GDM1 (cell line): ENCODE measurements at regions not wholly inside any gene's neighbourhood (a gene's known extent, or its start where the extent isn't known, plus 50 kb on each side); places are given as distances from the start of the nearest gene placed in this dataset.
"Not testable (repeated sequence)": the region's sequence is repeated elsewhere in the genome, so short reads cannot be mapped to it uniquely, and the experiment has no call there.

Experiments
- DNase-seq: peaks from one replicate; lab custom pipeline; 2025; lab: John Stamatoyannopoulos, UW

DNA sequence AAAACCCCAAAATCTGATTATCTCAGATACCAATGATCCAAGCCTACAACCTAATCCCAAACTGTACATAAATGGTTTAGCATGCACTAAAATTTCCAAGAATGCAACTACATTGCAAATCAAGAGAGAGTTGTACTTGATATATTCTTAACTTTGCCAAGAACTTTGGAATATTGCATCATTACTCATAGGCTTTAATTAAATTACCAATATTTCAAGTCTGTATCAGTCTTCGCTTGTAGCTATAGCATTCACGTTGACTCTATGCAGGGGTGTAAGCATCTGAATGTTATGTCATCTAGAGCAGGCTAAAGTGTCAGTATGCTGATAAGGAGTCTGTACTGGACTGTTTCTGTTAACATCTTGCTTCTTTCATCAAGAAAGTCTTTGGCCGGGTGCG, 56.3 kb downstream of the FOXI3 start:
- no peak for DNase-seq

DNA sequence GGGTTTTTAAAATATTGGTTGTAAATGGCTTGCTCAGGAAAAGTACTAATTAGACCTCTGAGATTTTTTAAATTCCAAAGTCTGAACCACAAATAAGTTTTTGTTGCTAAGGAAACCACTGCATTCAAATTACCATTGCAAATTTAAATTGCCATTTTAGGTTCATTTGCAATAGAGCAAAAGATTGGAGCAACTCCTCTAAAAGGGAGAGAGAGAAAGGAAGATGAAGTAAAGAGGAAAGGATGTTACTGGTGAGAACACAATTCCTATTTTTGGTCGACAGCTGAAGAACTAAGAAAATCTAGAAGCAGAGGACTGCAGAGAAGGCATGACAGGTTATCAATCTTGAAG, 74.9 kb downstream of the FOXI3 start:
- DNase-seq: no peak

DNA sequence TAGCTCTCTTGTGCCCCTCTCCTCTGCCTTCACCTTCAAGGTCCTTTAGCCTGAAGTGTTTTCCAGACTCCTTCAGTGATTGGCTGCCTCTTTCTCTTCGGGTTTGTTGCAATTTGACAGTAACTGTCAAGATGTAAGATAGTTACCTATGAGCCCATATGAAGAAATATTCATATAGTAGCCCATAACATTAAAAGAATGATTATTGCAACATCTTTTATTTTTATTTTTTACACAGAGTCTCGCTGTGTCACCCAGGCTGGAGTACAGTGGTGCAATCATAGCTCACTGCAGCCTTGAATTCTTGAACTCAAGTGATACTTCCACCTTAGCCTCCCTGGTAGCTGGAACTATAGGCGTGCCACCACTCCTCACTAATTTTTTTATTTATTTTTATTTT, 80.5 kb downstream of the FOXI3 start:
- no peak for DNase-seq

DNA sequence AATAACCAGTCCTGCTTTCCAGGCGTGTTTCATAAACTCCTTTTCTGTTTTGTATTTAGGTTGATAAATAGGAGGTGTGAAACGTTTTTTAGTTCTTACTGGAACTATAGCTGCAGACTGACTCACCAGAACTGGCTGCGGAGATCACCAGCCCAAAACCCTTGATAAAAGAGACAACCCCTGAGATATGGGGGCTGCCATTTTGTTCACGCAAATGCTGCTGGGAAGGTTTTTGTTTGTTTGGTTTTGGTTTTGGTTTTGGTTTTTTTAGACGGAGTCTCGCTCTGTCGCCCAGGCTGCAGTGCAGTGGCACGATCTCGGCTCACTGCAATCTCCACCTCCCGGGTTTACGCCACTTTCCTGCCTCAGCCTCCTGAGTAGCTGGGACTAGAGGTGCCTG, 87.1 kb downstream of the FOXI3 start:
- DNase-seq: not testable (repeated sequence)

DNA sequence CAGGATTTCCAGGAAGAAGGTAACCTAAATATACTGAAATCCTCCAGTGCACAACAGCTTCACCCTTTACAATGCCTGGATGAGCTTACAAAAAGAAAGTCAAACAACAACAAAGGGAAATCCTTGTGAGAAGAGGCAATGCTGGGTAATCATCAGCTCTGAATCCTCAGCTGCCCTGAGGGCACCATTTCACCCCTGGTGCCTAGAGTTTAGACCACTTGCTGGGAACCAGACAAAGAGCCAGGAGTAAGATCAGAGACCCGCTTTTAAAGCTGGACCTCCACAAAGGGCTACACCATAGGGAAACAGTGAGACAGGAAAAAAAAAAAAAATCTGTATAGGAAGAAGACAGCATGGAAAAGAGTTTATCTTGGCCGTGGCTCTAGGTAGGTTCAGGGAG, 97.0 kb downstream of the FOXI3 start:
- DNase-seq: no peak

DNA sequence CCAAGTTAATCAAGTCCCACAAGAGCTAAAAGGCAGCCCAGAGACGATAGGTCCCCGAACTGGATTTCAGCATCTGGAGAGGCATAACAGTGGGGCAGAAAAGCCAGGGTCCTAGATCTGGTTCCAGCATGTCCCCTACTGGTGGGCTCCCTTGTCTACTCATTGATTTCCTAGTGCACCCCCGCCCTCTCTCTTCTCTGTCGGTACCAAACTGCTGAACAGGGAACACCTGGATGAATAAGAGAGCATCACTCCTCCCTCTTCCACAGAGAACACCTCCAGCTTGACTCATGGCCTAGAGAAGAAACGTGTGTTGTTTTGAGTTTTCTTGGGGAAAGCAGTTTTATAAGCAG, 101.3 kb downstream of the FOXI3 start:
- no peak for DNase-seq

DNA sequence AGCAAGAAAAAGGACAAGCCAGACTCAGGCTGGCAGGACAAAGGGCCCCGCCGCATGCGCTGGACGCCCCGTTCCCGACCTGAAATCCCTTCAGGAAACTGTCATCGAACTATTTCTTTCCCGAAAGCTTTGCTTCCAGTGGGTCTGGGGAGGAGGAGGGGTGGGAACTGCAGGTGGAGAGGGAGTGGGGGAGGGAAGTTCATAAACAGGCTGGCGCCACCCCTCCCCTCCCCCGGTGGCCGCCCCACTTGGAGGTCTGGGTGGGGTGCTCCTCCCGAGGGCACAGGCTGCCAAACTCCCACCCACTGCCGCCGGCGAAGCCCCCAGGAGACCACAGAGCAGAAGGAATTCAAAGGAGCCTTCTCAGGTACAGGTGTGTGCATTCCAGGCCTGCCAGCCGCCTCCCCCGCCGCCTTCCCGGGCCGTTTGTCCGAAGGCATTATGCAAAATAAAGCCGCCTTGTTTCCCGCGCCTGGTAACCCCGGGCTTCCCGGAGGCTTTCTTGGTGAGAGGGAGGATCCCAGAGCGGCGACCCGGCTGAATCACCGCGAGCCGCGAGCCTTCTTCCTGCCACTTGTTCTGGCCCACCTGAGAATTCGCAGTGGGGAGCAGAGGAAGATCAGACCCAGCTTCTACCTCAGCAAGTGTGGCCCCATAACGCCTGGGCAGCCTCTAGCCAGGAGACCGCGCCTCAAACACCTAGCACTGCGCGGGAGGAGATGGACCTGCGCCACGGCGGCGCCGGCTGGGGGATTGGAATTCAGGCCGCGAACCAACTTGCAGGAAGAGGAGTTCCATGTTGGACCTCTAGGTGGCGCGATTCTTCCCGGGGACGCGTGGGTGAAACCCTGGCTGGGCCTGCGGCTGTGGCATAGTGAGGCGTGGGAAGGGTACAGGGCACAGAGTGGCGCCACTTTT, 101.9 kb downstream of the FOXI3 start:
- no peak for DNase-seq

DNA sequence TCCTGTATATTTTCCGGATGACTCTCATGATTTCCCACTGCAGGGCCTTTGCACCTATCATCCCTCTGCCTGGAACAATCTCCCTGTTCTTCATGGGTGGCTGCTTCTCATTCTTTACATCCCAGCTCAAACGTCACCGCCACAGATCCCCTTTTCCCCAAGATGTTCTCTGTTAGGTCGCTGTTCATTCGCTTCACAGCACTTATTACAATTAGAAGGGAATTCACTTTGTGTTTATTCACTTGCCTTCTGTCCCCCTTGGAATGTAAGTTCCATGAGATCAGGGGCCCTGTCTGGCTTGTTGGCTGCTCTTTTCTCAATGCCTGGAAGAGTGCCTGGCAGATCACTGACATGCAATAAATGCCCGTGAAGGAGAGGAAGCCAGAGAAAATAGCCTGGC, 106.7 kb downstream of the FOXI3 start:
- DNase-seq: no peak

DNA sequence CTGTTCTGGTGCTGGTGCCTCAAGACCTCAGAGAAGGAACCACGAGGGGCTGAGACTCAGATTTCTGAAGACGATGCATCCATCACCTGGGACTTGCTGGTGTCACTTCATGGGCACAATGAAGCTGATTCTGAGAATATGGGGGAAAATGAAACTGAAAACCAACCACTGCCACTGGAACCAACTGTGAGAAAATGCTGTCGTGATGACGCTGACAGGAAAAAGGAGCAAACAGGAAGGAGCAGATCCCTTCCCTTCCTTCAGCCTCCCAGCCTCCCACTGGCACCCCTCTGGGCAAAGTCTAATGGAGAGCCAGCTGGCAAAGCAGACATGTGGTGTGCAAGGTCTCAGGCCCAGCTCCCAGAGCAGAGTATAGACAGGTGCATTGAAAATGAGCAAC, 109.7 kb downstream of the FOXI3 start:
- DNase-seq: no peak

DNA sequence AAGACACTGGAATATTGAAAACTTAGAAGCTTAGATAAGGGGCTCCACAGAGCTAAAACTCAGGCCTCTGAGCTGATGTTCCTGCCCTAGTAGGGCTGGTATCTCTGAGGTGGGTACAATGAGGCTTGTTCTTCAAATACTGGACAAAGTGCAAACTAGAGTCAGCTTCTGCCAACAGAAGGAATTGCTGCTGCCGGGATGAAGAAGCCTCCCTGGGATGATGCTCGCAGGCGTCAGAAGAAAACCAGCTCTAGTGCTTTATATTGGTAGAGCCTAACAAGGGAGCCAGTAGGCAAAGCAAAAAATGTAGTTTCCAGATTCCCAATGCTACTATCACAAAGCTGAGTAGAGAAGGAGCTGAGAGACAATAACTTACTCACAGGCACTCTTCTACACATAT, 118.1 kb downstream of the FOXI3 start:
- no peak for DNase-seq

DNA sequence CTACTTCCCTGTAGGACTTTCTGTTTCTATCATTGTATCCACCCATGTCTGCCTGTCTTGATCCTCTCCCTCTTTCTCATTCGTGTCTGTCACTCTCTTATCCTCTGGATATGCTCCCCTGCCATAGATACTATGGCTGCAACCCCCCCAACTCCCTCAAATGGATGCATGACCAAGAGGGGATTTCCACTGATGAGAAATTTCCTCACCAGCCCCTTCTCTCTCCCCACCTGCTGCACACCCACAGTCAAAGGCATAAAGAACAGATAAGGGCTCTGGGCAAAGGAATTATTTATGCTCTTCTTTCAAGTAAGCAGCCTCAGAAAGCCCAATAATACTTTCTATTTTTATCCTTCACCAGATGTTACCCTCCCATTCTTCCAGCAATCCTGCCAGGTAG, 121.3 kb downstream of the FOXI3 start:
- no peak for DNase-seq

DNA sequence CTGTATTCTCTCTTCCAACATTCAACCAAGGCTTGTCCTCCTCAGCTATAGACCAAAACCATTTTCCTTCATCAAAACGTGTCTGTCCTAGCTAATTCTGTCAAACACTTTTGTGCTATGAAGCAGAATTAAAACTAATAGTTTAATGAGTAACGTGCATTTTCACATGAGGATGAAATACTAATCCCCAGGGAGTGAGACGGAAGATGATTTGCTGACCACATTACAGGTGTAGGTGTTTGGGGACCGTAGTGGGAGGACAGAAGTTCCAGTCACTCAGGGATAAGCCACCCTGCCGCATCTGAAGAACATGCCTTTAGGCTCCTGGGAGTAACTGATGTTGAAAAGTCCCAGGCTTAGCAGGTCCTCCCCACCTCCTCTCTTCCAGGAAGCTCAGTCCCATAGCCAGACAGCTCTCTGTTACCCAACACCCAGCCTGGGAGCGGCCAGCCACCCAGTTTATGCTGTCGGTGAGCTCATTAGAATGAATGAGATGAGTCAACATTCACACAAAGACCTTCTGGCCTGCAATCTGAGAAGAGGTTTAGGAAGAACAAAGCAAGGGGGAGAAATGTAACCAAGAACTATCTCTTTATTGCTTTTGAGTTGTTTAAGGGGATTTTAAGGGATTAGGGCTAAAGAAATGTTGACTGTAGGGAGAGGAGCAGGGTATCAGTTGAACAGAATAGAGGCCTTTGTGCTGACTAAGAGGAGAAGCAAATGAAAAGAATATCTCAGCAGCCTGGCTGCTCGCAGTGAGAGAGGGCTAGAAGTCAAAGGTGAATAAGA, 122.5 kb downstream of the FOXI3 start:
- DNase-seq: no peak

DNA sequence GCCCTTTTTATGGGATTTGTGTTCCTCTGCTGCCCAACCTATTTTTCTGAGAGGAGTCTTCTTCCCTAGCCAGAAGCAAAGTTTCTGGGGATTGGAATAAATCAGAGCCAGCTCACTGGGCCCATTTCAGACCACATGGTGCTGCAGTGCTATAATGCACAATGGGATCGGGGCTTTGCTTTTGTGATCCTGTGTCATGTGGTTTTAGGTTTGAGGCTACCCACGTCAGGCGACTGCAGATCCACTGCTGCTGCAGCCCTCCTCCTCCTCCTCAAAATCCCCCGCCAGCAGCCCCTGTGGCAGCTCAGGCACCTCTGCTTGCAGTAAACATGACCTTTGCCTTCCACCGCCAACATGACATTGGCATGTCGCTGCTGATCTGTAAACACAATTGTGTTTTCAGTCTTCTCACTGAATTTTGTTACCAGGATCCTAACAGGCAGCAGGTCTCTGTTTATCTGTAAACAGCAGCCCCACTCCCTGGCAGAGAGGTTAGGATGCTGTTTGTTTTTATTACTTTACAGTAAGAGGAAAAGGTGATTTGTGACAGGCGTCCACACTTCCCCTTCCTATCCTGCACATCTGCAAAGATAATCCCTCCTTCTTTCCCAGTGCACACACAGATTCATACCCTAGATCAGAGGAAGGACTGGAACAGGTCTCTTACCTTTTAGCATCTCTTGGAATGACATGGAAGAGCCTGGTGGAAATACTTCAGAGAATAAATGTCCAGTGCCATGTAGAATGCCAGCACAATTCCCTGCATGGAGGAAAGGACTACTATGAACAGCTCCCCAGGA, 130.8 kb downstream of the FOXI3 start:
- DNase-seq: no peak

DNA sequence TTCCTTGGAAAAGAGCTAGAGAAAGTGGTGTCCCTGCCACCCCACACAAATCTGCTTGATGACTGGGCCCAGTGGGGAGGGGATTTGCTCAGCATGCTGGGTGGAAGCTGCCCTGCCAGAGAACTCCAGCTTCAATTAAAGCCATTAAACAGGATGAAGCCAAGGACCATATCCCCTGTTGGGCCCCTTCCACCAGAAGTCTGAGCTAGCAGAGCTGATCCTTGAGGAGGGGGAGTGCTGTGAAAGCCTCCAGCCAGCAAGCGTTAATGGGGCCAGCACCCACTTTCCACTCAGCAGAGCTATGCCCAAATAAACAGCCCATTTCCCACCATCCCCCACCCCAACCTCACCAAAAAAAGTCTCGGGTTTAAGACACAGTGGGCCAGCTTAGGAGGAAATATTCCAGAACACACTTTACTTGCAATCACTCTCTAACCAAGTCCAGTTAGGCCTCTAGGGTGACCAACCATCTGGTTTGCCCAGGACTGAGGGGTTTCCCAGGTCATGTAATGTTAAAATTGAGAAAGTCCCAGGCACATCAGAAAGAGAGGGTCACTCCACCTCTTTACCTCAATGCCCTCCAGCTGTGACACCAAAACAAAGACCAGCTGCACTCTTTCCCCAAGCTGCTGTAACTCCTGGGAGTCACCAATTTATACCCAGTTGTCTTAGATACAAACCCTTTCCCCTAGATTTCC, 132.3 kb downstream of the FOXI3 start:
- DNase-seq: no peak

DNA sequence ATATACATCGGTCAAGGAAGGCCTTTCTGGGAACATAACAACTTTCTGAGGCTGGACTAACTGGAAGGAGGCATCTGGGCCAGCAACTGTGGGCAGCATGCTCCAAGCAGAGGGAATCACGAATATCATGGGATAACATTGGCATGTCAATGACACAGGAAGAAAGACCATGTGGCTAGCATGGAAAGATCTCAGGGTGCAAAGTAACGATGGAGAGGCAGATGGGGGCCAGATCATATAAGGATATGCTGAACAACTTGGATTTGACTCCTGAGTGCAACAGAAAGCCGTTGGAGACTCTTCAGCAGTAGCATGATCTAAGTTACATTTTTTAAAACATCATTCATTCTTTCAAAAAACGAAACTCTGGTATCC, 133.6 kb downstream of the FOXI3 start:
- DNase-seq: no peak

DNA sequence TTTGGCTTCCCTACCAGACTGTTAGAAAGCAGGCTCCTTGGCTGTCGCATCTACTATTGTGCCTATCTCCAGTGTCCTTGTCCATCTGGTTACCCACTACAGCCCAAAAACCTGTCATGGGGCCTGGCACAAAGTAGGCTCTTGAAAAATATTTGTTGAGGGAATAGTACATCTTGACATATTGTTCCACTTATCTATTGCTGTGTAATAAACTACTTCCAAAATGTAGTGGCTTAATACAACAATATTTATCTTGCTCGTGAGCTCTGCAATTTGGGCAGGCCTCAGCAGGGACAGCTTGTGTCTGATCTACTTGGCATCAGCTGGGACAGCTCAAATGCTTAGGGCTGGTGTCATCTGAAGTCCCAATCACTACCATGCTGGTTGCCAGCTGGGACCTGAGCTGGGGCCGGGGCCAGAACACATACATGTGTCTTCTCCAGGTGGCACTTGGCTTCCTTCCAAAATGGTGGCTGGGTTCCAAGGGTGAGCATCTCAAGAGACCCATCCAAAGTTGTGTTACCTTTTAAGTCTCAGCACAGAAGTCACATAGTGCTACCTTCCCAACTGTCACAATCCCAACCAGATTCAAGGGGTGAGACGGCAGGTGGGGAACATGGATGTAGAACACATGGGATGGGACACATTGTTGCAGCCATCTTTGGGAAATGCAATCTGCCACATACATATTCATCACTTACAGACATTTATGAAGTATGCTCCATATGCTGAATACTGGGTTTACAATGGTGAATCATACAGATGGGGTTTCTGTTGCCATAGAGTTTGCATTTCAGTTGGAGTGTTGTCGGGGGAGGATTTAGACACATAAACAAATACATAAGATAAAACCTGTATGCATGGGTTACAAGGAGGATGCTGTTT, 134.2 kb downstream of the FOXI3 start:
- no peak for DNase-seq

DNA sequence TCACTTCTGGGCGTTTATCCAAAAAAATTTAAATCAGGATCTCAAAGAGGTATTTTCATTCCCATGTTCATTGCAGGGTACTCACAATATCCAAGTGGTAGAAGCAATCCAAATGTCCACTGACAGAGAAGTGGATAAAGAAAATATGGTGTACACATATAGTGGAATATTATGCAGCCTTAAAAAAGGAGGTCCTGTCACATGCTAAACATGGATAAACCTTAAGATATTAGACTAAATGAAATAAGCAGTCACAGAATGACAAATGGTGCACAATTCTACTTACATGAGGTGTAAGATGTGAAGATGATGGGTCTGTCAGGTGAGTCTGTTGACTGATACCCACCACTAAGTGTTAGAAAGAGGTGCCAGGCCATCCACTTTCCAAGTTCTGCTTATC, 140.6 kb downstream of the THNSL2 start:
- DNase-seq: no peak

DNA sequence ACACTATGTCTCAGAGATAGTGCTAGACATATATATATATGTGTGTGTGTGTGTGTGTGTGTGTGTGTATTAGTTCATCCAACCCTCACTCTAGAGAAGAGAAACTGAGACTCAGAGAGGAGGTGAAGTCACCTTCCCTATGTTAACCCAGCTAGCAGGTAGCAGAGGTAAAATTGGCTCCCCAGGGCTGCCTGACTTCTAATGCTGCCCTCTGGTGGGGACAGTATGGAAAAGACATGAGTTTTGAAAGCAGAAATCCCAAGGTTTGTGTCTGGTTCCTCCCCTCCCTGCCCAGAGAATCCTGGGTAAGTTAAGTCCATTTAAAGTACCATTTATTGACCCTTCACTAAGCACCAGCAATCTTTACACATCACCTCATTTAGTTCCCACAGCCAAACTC, 137.7 kb downstream of the THNSL2 start:
- peak; percentile 13 for DNase-seq

DNA sequence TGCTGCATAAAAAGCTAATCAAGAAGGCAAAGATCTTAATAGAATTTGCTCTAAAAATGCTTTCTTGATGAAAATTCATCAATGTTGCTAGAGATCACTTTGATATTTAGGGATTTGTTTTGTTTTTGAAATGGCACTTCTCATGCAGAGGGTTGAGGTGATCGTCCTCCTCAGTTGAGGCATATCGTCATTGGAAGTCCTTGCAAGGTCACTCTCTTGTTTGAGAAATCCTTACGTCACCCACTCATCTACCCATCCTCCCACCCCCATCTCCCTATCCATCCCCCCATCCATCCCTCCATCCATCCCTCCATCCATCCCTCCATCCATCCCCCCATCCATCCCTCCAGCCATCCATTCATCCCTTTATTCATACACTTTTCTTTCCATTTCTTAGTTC, 133.7 kb downstream of the THNSL2 start:
- DNase-seq: no peak

DNA sequence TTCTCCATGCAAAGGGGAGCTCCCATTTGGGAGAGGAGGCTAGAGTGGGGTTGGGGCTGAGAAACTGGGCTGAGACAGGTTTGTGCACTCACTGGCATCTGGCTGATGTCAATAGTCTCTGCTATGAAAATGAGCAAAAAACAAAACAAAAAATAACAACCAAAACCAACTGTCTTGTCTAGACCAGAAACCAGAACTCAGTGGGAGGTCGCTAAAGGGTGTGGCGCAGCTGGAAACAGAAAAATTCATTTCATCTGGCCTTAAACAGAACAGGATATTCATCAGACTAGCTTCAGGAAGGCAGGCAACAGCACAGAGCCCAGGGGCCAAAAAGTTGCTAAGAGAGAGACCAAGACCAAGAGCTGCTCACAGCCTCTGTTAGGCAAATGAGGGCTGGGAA, 126.1 kb downstream of the THNSL2 start:
- no peak for DNase-seq
